ENCODE measurements at regions not wholly inside any gene's neighbourhood (a gene's known extent, or its start where the extent isn't known, plus 50 kb on each side); places are given as distances from the start of the nearest gene placed in this dataset.
A peak's percentile ranks its signal among the peaks of the same experiment; 100 is the strongest.

GRCh38 chr9:106621313-106622163 is 241.4 kb upstream of the ZNF462 start:
- DNase-seq, result peak; percentile 63

- peak; percentile 63 for DNase-seq
These were observed 240.8 kb upstream of the ZNF462 start for GRCh38 chr9:106622164-106622487.

GRCh38 chr9:106623558-106623957 is 239.4 kb upstream of the ZNF462 start:
- no peak for DNase-seq

GRCh38 chr9:106625259-106625789 is 237.6 kb upstream of the ZNF462 start:
- no peak for DNase-seq

DNA sequence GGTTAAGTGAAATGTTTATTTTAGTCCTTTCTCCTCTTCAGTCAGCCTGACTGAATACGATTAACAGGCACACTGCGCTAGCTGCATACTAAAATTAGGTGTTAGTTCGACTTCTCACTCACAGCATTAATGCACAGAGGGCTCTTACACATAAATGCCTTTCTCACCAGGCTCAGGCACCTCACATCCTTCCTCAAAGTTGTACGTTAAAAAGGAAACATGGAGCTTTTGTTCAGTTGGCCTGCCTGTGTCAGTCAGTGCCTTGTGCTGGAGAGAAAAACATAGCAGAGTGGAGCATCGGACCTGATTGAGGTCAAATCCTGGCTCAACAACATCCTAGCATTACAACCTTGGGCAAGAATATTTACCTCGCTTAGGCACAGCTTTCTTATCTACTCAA is 236.0 kb upstream of the ZNF462 start:
- DNase-seq, result no peak

DNA sequence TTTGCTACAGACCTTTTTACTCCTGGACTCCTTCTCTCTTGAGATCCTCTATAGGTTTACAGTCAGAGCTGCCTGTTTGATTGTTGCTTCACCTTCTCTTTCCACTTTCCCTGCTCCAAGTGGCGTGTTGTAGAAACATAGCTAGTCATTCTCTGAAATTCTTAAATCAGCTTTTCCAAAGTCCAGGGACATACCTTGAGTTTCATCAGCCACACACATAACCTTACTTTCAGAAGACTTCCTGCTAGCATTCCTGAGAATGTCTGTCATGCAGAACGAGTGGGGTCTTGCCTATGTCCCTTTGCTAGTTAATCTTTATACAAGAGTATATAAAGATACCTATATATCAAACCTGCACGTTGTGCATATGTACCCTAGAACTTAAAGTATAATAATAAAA is 230.3 kb upstream of the ZNF462 start:
- no peak for DNase-seq

DNA sequence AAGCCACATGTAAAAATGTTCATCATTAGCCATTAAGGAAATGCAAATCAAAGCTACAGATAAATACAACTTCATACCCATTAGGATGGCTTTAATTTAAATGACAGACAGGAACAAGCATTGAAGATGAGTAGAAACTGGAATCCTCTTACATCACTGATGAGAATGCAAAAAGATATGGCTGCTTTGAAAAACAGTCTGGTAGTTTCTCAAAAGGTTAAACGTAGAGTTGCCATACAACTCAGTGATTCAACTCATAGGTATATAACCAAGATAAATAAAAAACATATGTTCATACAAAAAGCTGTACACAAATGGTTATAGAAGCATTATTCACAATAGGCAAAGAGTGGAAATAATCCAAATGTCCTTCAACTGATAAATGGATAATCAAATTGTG is 228.8 kb upstream of the ZNF462 start:
- DNase-seq, result no peak

DNA sequence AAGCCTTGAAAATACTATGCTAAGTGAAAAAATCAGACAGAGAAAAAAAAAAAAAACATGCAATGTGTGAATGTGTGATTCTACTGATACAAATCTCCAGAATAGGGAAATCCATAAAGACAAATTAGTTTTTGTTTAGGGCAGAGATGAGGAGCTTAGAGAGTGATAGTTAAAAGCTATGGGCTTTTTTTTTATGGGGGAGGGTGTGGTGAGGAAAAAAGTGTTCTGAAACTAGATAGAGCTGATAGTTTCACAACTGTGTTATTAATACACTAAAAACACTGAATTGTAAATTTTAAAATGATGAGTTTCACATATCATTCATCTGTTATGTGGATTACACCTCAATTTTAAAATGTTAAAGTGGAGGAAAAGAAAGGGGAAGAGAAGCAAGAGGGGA is 228.3 kb upstream of the ZNF462 start:
- no peak for DNase-seq

DNA sequence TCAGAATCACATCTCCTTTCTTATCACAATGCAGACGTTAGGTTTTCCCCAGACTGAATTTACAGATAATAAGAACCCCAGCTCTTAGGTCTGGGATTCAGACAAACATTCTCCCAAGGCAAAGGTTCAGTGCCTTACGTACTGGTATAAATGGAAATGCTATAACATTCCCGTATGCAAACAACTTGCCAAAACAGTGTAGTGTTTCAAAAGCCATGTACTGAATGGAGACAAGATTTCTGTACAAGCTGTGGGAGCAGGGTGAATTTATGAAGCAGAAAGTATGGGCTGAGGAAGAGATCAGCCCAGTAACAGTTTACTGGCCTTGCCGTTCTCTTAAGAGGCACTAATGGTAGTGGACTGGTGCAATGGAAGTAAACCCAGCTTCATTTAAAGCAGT is 225.5 kb upstream of the ZNF462 start:
- DNase-seq, result no peak

DNA sequence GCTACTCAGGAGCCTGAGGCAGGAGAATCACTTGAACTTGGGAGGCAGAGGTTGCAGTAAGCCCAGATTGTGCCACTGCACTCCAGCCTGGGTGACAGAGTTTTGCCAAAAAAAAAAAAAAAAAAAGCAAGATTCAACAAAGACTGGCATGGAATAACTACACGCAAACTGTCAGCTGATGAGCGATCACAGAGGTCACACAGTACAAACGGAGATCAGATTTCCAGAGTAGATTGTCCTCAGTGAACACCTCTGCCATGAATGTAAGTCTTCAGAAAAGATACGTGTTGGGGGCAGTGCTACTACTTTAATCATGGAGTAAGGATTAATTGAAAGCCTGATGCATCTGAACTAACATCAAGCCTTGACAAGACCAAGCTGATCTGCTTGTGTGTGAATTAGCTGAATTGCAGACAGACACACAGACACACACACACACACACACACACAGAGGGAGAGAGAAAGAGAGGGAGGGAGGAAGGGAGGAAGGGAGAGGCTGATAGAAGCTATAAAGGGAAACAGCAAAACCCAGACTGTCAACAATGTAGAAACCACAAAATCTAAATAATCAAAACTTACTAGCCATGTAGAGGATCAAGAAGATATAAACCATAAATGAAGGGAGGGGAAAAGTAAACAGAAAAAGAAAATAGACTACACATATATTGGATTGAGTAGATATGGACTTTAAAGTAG is 222.9 kb upstream of the ZNF462 start:
- DNase-seq, result no peak

DNA sequence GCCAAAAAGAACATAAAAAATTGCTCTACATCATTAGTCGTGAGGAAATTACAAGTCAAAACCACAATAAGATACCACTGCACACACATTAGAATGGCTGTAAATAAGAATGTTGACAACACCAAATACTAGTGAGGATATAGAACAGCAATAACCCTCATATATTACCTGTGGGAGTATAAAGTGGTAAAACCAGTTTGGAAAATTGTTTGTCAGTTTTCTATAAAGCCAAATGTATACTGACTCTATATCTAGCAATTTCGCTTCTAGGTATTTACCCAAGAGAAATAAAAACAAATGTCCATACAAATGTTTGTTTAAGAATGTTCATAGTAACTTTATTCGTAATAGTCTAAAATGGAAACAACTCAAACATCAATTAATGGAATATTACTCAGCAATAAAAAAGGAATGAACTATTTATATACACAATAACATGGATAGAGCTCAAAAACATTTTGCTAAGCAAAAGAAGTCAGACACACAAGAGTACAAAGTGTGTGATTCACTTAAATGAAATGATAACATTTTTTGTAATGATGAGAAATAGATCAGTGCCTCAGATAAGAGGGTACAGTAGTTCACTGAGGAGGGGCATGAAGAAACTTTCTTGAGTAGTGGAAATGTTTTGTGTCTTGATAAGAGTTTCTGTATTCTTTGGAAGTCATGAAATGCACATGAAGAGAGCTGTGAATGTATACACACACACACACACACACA is 219.6 kb upstream of the ZNF462 start:
- no peak for DNase-seq

- DNase-seq, result no peak
These were observed 218.3 kb upstream of the ZNF462 start for GRCh38 chr9:106644661-106645060.

GRCh38 chr9:106648799-106649198 is 214.2 kb upstream of the ZNF462 start:
- DNase-seq, result no peak

DNA sequence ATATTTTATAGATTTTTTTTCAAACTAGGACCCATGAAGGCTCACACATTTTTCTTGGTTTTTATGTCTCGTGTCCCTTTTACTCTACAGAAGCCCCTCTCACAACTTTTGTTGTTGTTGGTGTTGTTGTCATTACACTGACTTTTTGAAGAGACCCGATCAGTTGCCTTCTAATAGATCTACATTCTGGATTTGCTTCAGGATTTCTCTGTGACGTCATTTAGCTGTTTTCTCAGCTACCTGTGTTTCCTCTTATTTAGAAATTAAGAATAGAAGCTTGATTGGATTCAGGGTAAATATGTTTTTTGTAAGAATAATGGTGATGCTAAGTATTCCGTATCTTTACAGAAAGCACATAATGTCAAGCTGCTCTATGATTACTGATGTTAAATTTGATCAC is 213.3 kb upstream of the ZNF462 start:
- no peak for DNase-seq

DNA sequence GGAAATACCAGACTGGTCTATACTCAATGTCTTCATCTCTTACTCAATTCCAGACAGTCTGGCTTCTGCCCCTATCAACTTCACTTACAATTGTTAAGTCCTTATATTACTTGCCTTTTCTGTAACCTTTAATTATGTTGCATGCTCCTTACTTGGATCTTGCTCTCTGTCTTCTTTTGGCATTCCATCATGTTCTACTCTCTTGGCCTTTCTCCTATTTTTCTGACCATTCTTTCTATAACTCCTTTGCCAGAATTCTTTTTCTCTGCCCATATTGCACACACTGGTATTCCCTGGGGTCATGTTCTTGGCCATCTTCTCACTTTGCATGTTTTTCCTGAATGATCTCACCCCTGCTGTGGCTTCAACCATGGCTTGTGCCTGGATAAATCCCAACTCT is 209.8 kb upstream of the ZNF462 start:
- DNase-seq, result no peak

- no peak for DNase-seq
These were observed 207.0 kb upstream of the ZNF462 start for GRCh38 chr9:106655966-106656365.

- DNase-seq, result no peak
These were observed 205.0 kb upstream of the ZNF462 start for GRCh38 chr9:106657926-106658325.

DNA sequence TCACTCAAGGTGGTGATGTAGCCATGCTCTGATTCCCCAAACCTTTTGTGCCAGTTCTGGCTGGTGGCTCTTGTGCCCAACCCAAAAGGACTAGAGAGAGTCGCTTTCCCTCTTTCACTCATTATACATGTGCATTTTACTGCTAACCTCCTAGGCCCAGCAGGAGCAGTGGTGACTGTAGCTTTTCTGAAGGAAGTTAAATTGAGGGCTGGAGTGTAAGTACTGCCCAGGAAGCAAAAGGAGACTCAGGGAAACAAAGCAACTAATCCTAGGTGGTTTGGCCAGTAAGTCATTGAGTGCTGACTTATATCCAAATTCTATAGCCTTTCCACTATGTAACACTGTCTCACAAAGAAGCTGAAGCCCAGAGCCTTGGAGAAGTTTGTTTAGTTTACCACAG is 194.4 kb upstream of the ZNF462 start:
- DNase-seq, result no peak

DNA sequence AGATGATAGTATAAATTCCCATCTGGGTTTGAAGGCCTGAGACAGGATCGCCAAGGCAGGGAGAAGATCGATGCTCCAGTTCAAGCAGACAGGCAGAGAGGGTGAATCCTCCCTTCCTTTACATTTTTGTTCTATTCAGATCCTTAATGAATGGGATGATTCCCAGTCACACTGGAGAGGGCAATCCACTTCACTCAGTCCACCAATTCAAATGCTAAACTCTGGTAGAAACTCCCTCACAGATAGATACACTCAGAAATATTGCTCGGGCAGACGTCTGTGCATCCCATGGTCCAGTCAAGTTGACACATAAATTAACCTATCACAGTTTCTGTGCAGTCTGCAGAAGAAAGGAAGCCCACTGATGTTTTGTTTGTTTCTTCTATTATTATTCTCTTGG is 193.1 kb upstream of the ZNF462 start:
- no peak for DNase-seq

- DNase-seq, result no peak
These were observed 192.5 kb upstream of the ZNF462 start for GRCh38 chr9:106670418-106670817.

DNA sequence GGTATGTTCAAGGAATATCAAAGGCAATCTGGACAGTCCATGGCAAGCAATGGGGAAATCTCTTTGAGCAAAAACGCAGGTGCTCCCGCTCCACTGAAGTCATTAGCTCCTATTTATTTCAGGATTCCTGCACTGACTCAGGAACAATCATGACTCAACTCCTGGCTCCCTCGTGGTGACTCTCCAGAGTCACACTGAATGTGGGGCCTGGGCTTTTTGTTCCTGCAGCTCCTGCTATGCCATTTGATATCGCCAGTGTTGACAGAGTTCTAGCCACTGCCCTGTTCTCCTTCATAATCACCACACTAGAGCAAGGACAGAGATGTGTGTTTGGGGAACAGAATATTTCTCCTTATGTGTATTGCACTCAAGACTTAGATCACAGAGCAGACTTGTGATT is 187.2 kb upstream of the ZNF462 start:
- DNase-seq, result no peak

DNA sequence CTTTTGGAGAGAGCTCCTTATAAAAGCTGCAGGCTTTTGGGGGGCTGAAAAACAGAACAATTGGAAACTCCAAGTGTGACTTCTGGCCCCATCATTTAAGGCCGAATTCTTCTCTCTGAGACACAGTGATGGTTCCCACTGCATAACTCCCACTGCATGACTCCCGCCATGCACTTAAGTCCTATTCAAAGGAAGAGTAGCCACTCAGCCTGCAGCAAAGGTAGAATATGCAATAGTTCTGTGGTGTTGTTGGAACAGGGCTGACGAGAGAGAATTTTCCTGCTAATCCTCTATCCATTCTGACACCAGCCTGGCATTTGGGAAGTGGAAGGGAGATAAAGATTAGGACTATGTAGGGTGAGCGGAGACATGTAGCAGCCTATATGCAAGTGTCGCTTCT is 185.6 kb upstream of the ZNF462 start:
- DNase-seq, result no peak

- no peak for DNase-seq
These were observed 185.1 kb upstream of the ZNF462 start for GRCh38 chr9:106677830-106678229.

DNA sequence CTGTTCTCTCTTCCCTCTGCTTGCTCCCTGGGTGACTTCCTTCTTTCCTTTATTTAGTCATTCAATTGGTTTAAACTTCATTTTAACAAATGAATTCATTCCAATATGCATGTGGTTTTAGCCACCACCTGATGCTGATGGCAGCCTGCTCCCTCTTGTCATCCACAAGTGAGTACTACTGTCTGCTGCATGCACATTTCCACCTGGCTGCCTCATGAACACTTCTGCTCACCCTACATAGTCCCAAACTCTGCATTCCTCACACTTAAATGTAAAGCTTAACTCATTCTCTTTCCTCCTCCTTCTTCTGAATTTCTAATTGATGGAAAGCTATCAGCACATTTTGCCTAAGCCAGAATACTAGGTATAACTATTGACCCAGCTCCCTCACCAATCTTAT is 184.7 kb upstream of the ZNF462 start:
- no peak for DNase-seq
